ENCODE measurements at regions not wholly inside any gene's neighbourhood (a gene's known extent, or its start where the extent isn't known, plus 50 kb on each side); places are given as distances from the start of the nearest gene placed in this dataset.

DNA sequence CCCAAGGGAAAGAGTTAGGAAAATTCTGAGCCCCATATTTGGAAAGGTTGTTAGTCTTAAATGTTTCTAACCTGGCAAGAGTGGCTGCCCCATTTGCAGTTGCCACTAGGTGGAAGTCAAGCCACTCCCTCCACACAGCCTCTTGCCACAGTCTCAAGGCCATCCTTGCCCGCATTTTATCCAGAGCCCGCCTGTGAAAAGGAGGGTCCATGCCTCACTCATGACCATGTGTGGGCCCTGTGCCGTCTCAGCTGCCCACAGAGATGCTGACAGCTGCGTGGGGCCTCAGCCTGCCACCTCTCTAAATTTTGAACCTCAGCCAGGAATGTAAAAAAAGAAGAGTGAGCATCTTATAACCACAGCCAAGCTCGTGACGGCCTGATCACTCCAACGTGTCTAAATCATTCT, 201.5 kb upstream of the FAM241A start:
- Histone ChIP-seq H3K9me3 (ENCODE audit: control insufficient read depth, insufficient read depth, low read length) (no peaks in the 10 kb centered on the region), H3K27me3 (ENCODE audit: control insufficient read depth, insufficient read depth, low read length) (no peaks in the 10 kb centered on the region), H3K27ac (ENCODE audit: low read depth, low read length) (no peak overlapping the region), H3K4me1 (ENCODE audit: control insufficient read depth, insufficient read depth, low read length) (no peaks in the 10 kb centered on the region), H3K36me3 (ENCODE audit: control insufficient read depth, insufficient read depth, low read length) (no peaks in the 10 kb centered on the region), H3K4me3 (ENCODE audit: low read depth, low read length) (no peak overlapping the region)
- 39% methylated on average over 7 of the region's 7 CpGs for WGBS (ENCODE audit: insufficient coverage)
- DNase-seq (ENCODE audit: low read depth in 4 of 6, low spot score in 6 of 6): peak in 2 of 6 donors; percentile 6 to 13

DNA sequence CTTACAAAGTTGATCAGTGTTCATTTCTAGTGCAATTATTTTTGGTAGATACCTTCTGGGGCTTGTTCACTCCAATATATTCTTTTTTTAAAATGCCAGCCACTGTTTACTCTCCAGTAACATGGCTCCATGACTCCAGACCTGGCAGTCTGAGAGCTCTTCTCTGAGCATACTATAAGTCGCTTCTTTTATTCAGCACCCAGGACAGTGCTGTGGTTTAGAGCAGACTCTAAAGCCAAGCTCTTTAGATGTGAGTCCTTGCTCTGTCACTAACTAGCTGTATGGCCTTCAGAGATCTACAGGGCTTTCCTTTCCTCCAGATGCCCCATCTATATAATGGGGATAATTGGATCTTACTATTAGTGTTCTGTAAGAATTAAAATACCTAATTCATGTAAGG, 200.2 kb upstream of the FAM241A start:
- WGBS (ENCODE audit: insufficient coverage): 88% methylated on average over 1 of the region's 1 CpG
- H3K4me3 ChIP-seq (ENCODE audit: low read depth, low read length): no peak overlapping the region
- no peaks in the 10 kb centered on the region for H3K9me3 ChIP-seq (ENCODE audit: control insufficient read depth, insufficient read depth, low read length)
- H3K36me3 ChIP-seq (ENCODE audit: control insufficient read depth, insufficient read depth, low read length): no peaks in the 10 kb centered on the region
- H3K4me1 ChIP-seq (ENCODE audit: control insufficient read depth, insufficient read depth, low read length): no peaks in the 10 kb centered on the region
- H3K27ac ChIP-seq (ENCODE audit: low read depth, low read length): no peak overlapping the region
- DNase-seq (ENCODE audit: low read depth in 4 of 6, low spot score in 6 of 6): no peak
- H3K27me3 ChIP-seq (ENCODE audit: control insufficient read depth, insufficient read depth, low read length): no peaks in the 10 kb centered on the region

- no peaks in the 10 kb centered on the region for H3K36me3 ChIP-seq (ENCODE audit: control insufficient read depth, insufficient read depth, low read length)
- no peak for DNase-seq (ENCODE audit: low read depth in 4 of 6, low spot score in 6 of 6)
- H3K27me3 ChIP-seq (ENCODE audit: control insufficient read depth, insufficient read depth, low read length): no peaks in the 10 kb centered on the region
- H3K9me3 ChIP-seq (ENCODE audit: control insufficient read depth, insufficient read depth, low read length): no peaks in the 10 kb centered on the region
- WGBS (ENCODE audit: insufficient coverage): 100% methylated on average over 1 of the region's 2 CpGs
- no peaks in the 10 kb centered on the region for H3K4me1 ChIP-seq (ENCODE audit: control insufficient read depth, insufficient read depth, low read length)
- no peak overlapping the region for H3K4me3 ChIP-seq (ENCODE audit: low read depth, low read length)
- H3K27ac ChIP-seq (ENCODE audit: low read depth, low read length): no peak overlapping the region
Observed at GRCh38 chr4:111946800-111947199, 198.5 kb upstream of the FAM241A start.

- no peak for DNase-seq (ENCODE audit: low read depth in 4 of 6, low spot score in 6 of 6)
- no peaks in the 10 kb centered on the region for H3K9me3 ChIP-seq (ENCODE audit: control insufficient read depth, insufficient read depth, low read length)
- no peak overlapping the region for H3K27ac ChIP-seq (ENCODE audit: low read depth, low read length)
- H3K36me3 ChIP-seq (ENCODE audit: control insufficient read depth, insufficient read depth, low read length): no peaks in the 10 kb centered on the region
- H3K4me1 ChIP-seq (ENCODE audit: control insufficient read depth, insufficient read depth, low read length): no peaks in the 10 kb centered on the region
- H3K4me3 ChIP-seq (ENCODE audit: low read depth, low read length): no peak overlapping the region
- H3K27me3 ChIP-seq (ENCODE audit: control insufficient read depth, insufficient read depth, low read length): no peaks in the 10 kb centered on the region
Observed at GRCh38 chr4:111952688-111953087, 192.6 kb upstream of the FAM241A start.

GRCh38 chr4:111954550-111954949, 190.7 kb upstream of the FAM241A start:
- no peak overlapping the region for H3K27ac ChIP-seq (ENCODE audit: low read depth, low read length)
- DNase-seq (ENCODE audit: low read depth in 4 of 6, low spot score in 6 of 6): no peak
- H3K27me3 ChIP-seq (ENCODE audit: control insufficient read depth, insufficient read depth, low read length): no peaks in the 10 kb centered on the region
- H3K4me1 ChIP-seq (ENCODE audit: control insufficient read depth, insufficient read depth, low read length): no peaks in the 10 kb centered on the region
- no peak overlapping the region for H3K4me3 ChIP-seq (ENCODE audit: low read depth, low read length)
- no CpG with 5 or more reads among the region's 1 CpG for WGBS (ENCODE audit: insufficient coverage)
- no peaks in the 10 kb centered on the region for H3K9me3 ChIP-seq (ENCODE audit: control insufficient read depth, insufficient read depth, low read length)
- H3K36me3 ChIP-seq (ENCODE audit: control insufficient read depth, insufficient read depth, low read length): no peaks in the 10 kb centered on the region

DNA sequence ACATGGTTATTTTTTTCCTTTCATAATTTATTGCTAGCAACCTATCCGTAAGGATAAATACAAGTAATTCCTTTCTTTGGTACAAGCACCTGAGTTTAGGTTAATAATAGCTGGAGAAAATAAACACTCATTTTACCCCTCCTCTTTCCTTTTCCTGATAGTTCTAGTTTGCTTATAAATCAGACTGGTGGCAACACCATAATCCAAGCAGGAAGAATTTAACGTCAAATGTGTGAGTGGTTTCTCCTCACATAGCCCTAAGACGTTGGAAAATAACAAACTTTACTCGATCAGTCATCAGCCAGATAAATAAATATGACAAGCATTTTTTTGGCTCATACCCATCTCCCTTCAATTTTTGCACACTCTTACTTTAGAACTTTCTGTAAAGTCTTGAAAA, 190.3 kb upstream of the FAM241A start:
- Histone ChIP-seq H3K27me3 (ENCODE audit: control insufficient read depth, insufficient read depth, low read length) (no peaks in the 10 kb centered on the region), H3K27ac (ENCODE audit: low read depth, low read length) (no peak overlapping the region), H3K4me3 (ENCODE audit: low read depth, low read length) (no peak overlapping the region), H3K9me3 (ENCODE audit: control insufficient read depth, insufficient read depth, low read length) (no peaks in the 10 kb centered on the region), H3K4me1 (ENCODE audit: control insufficient read depth, insufficient read depth, low read length) (no peaks in the 10 kb centered on the region), H3K36me3 (ENCODE audit: control insufficient read depth, insufficient read depth, low read length) (no peaks in the 10 kb centered on the region)
- DNase-seq (ENCODE audit: low read depth in 4 of 6, low spot score in 6 of 6): no peak
- WGBS (ENCODE audit: insufficient coverage): 94% methylated on average over 3 of the region's 4 CpGs

- Histone ChIP-seq H3K4me1 (ENCODE audit: control insufficient read depth, insufficient read depth, low read length) (no peaks in the 10 kb centered on the region), H3K36me3 (ENCODE audit: control insufficient read depth, insufficient read depth, low read length) (no peaks in the 10 kb centered on the region), H3K4me3 (ENCODE audit: low read depth, low read length) (no peak overlapping the region), H3K9me3 (ENCODE audit: control insufficient read depth, insufficient read depth, low read length) (no peaks in the 10 kb centered on the region), H3K27ac (ENCODE audit: low read depth, low read length) (no peak overlapping the region), H3K27me3 (ENCODE audit: control insufficient read depth, insufficient read depth, low read length) (no peaks in the 10 kb centered on the region)
- DNase-seq (ENCODE audit: low read depth in 4 of 6, low spot score in 6 of 6): no peak
- WGBS (ENCODE audit: insufficient coverage): 59% methylated on average over 3 of the region's 3 CpGs
Observed at GRCh38 chr4:111957116-111957515, 188.1 kb upstream of the FAM241A start.

- no peak overlapping the region for H3K27ac ChIP-seq (ENCODE audit: low read depth, low read length)
- DNase-seq (ENCODE audit: low read depth in 4 of 6, low spot score in 6 of 6): no peak
- 100% methylated on average over 1 of the region's 1 CpG for WGBS (ENCODE audit: insufficient coverage)
- H3K9me3 ChIP-seq (ENCODE audit: control insufficient read depth, insufficient read depth, low read length): no peaks in the 10 kb centered on the region
- H3K27me3 ChIP-seq (ENCODE audit: control insufficient read depth, insufficient read depth, low read length): no peaks in the 10 kb centered on the region
- H3K4me1 ChIP-seq (ENCODE audit: control insufficient read depth, insufficient read depth, low read length): no peaks in the 10 kb centered on the region
- H3K4me3 ChIP-seq (ENCODE audit: low read depth, low read length): no peak overlapping the region
- no peaks in the 10 kb centered on the region for H3K36me3 ChIP-seq (ENCODE audit: control insufficient read depth, insufficient read depth, low read length)
Observed at GRCh38 chr4:111957997-111958396, 187.3 kb upstream of the FAM241A start.

DNA sequence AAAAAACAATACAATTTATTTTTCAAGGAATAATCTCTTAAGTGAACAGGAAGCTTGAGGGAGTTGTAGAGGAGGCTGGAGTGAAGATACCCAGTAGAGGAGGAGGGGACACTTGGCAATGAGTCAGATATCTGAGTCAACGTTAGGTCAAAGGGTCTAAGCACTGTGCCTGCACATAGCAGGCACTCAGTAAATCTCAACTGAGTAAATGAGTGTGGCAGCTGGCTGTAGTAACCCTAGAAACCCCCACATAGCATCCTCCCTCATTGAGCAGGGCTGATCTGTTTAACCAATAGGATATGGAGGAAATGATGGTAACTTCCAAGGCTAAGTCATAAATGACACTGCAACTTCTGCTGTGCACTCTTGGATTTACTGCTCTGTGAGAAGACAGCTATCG, 186.0 kb upstream of the FAM241A start:
- Histone ChIP-seq H3K27me3 (ENCODE audit: control insufficient read depth, insufficient read depth, low read length) (no peaks in the 10 kb centered on the region), H3K36me3 (ENCODE audit: control insufficient read depth, insufficient read depth, low read length) (no peaks in the 10 kb centered on the region), H3K9me3 (ENCODE audit: control insufficient read depth, insufficient read depth, low read length) (no peaks in the 10 kb centered on the region), H3K27ac (ENCODE audit: low read depth, low read length) (no peak overlapping the region), H3K4me3 (ENCODE audit: low read depth, low read length) (no peak overlapping the region), H3K4me1 (ENCODE audit: control insufficient read depth, insufficient read depth, low read length) (no peaks in the 10 kb centered on the region)
- DNase-seq (ENCODE audit: low read depth in 4 of 6, low spot score in 6 of 6): no peak
- WGBS (ENCODE audit: insufficient coverage): 84% methylated on average over 2 of the region's 2 CpGs

DNA sequence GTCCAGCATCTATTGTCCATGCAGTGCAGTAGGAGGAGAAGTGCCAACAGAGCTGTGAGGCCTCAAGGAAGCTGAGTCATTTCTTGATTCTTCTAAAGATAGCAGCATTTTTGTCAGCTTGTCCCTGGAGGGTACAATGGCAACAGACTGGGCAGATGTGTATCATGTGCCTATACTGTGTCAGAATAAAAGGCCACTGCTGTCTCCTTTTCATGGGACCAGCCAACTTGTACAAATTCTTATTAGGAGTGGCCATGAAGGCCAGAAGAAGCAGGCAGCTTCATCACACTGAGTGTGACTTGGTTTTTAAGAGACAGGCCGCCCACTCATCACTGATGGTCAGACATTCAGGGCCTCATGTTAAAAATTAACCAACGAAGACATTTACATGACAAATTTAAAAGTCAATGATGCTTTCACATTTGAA, 185.0 kb upstream of the FAM241A start:
- no peaks in the 10 kb centered on the region for H3K27me3 ChIP-seq (ENCODE audit: control insufficient read depth, insufficient read depth, low read length)
- H3K27ac ChIP-seq (ENCODE audit: low read depth, low read length): no peak overlapping the region
- H3K36me3 ChIP-seq (ENCODE audit: control insufficient read depth, insufficient read depth, low read length): no peaks in the 10 kb centered on the region
- H3K9me3 ChIP-seq (ENCODE audit: control insufficient read depth, insufficient read depth, low read length): no peaks in the 10 kb centered on the region
- H3K4me3 ChIP-seq (ENCODE audit: low read depth, low read length): no peak overlapping the region
- H3K4me1 ChIP-seq (ENCODE audit: control insufficient read depth, insufficient read depth, low read length): no peaks in the 10 kb centered on the region
- WGBS (ENCODE audit: insufficient coverage): no CpG with 5 or more reads among the region's 2 CpGs
- DNase-seq (ENCODE audit: low read depth in 4 of 6, low spot score in 6 of 6): no peak
